ENCODE measurements at regions not wholly inside any gene's neighbourhood (a gene's known extent, or its start where the extent isn't known, plus 50 kb on each side); places are given as distances from the start of the nearest gene placed in this dataset.
"Not testable (repeated sequence)": the region's sequence is repeated elsewhere in the genome, so short reads cannot be mapped to it uniquely, and the experiment has no call there.

- DNase-seq (ENCODE audit: low read depth, low spot score); BruUV-seq (replicated peaks); H3K4me1 ChIP-seq (ENCODE audit: control insufficient read depth, extremely low read depth, insufficient read depth, low read length); H3K27me3 ChIP-seq (ENCODE audit: control insufficient read depth in 2 of 2, insufficient read depth in 2 of 2, low read length in 2 of 2); H3K9me1 ChIP-seq (replicated peaks; ENCODE audit: control insufficient read depth, extremely low read depth, insufficient read depth, low read length); CTCF ChIA-PET; dilution Hi-C loops (cut with MboI; ENCODE audit: extremely low pct_ligation_motif_present, low sequenced_read_pairs); H3K9ac ChIP-seq (replicated peaks; ENCODE audit: extremely low read depth, insufficient read depth, low read length); POLR2A ChIA-PET; H4K20me1 ChIP-seq (replicated peaks; ENCODE audit: control insufficient read depth, extremely low read depth, insufficient read depth, low read length); H3K27ac ChIP-seq (ENCODE audit: insufficient read depth, low read depth, low read length); intact Hi-C loops (cut with micrococcal nuclease); H3K36me3 ChIP-seq (ENCODE audit: control insufficient read depth in 2 of 2, extremely low read depth in 1 of 2, insufficient read depth in 2 of 2, low read length in 2 of 2); H3K79me2 ChIP-seq (ENCODE audit: control insufficient read depth, insufficient read depth, low read length); H3K4me2 ChIP-seq (ENCODE audit: insufficient read depth, low read length); H3K9me3 ChIP-seq (replicated peaks; ENCODE audit: control insufficient read depth, insufficient read depth, low read length); FAIRE-seq; H3K4me3 ChIP-seq (replicated peaks in 1 of 3; ENCODE audit: insufficient read depth in 1 of 3, low read depth in 1 of 3, low read length in 3 of 3); H2AFZ ChIP-seq (ENCODE audit: low read depth, low read length): not testable (repeated sequence)
Measured at GRCh38 chr20:30316532-30317299, 940.7 kb upstream of the DEFB115 start.

DNA sequence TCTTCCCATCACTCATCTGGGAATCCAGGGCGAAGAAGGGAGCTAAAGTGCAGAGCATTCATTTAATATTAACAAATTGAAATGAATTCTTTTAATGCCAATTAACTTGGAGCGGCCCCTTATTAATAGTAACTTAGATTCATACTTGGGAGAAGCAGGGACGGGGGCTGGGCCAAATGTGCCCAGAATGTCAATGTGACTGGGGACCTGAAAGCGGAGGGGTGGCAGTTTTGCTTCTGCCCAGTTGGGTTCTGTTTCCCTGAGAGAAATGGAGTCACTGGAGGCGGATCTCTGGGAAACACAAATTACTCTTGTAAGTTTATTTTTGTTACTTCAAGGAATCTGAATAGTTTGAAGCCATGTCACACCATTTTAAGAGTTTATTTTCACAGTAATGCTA is 923.7 kb upstream of the DEFB115 start:
- CTCF ChIA-PET; H3K9me1 ChIP-seq (replicated peaks; ENCODE audit: control insufficient read depth, extremely low read depth, insufficient read depth, low read length); H3K36me3 ChIP-seq (ENCODE audit: control insufficient read depth in 2 of 2, extremely low read depth in 1 of 2, insufficient read depth in 2 of 2, low read length in 2 of 2); H3K4me1 ChIP-seq (ENCODE audit: control insufficient read depth, extremely low read depth, insufficient read depth, low read length); DNase-seq (ENCODE audit: low read depth, low spot score); BruUV-seq (replicated peaks); H3K27ac ChIP-seq (ENCODE audit: insufficient read depth, low read depth, low read length); POLR2A ChIA-PET; H3K9me3 ChIP-seq (replicated peaks; ENCODE audit: control insufficient read depth, insufficient read depth, low read length); H3K4me3 ChIP-seq (replicated peaks in 1 of 3; ENCODE audit: insufficient read depth in 1 of 3, low read depth in 1 of 3, low read length in 3 of 3); H3K79me2 ChIP-seq (ENCODE audit: control insufficient read depth, insufficient read depth, low read length); H3K9ac ChIP-seq (replicated peaks; ENCODE audit: extremely low read depth, insufficient read depth, low read length); H3K27me3 ChIP-seq (ENCODE audit: control insufficient read depth in 2 of 2, insufficient read depth in 2 of 2, low read length in 2 of 2); intact Hi-C loops (cut with micrococcal nuclease); H2AFZ ChIP-seq (ENCODE audit: low read depth, low read length); H4K20me1 ChIP-seq (replicated peaks; ENCODE audit: control insufficient read depth, extremely low read depth, insufficient read depth, low read length); dilution Hi-C loops (cut with MboI; ENCODE audit: extremely low pct_ligation_motif_present, low sequenced_read_pairs); H3K4me2 ChIP-seq (ENCODE audit: insufficient read depth, low read length); FAIRE-seq: not testable (repeated sequence)

GRCh38 chr20:30337556-30337955 is 919.9 kb upstream of the DEFB115 start:
- BruUV-seq (replicated peaks); intact Hi-C loops (cut with micrococcal nuclease); H3K27me3 ChIP-seq (ENCODE audit: control insufficient read depth in 2 of 2, insufficient read depth in 2 of 2, low read length in 2 of 2): not testable (repeated sequence)

DNA sequence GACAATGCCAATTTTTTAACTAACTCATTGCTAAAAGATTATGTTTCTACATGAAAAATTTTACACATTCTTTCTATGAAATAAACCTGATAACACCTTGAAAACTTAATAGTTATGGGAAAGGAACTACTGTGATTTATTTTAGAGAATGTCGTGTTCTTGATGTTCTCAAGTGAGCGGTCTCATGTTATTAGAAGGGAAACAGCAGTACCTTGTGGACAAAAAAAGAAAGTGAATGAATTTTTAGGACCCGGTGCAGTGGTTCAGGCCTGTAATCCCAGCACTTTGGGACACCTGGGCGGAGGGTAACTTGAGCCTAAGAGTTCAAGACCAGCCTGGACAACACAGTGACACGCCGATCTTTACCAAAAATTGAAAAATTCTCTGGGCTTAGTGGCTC is 908.5 kb upstream of the DEFB115 start:
- H3K36me3 ChIP-seq (ENCODE audit: control insufficient read depth in 2 of 2, extremely low read depth in 1 of 2, insufficient read depth in 2 of 2, low read length in 2 of 2); H3K79me2 ChIP-seq (ENCODE audit: control insufficient read depth, insufficient read depth, low read length); FAIRE-seq; H3K27ac ChIP-seq (ENCODE audit: insufficient read depth, low read depth, low read length); intact Hi-C loops (cut with micrococcal nuclease); H3K9ac ChIP-seq (replicated peaks; ENCODE audit: extremely low read depth, insufficient read depth, low read length); POLR2A ChIA-PET; BruUV-seq (replicated peaks); dilution Hi-C loops (cut with MboI; ENCODE audit: extremely low pct_ligation_motif_present, low sequenced_read_pairs); H3K9me3 ChIP-seq (replicated peaks; ENCODE audit: control insufficient read depth, insufficient read depth, low read length); H3K9me1 ChIP-seq (replicated peaks; ENCODE audit: control insufficient read depth, extremely low read depth, insufficient read depth, low read length); H4K20me1 ChIP-seq (replicated peaks; ENCODE audit: control insufficient read depth, extremely low read depth, insufficient read depth, low read length); H3K4me1 ChIP-seq (ENCODE audit: control insufficient read depth, extremely low read depth, insufficient read depth, low read length); DNase-seq (ENCODE audit: low read depth, low spot score); H3K4me2 ChIP-seq (ENCODE audit: insufficient read depth, low read length); H3K4me3 ChIP-seq (replicated peaks in 1 of 3; ENCODE audit: insufficient read depth in 1 of 3, low read depth in 1 of 3, low read length in 3 of 3); H3K27me3 ChIP-seq (ENCODE audit: control insufficient read depth in 2 of 2, insufficient read depth in 2 of 2, low read length in 2 of 2); CTCF ChIA-PET; H2AFZ ChIP-seq (ENCODE audit: low read depth, low read length): not testable (repeated sequence)

More at GRCh38 chr20:30337556-30337955, 919.9 kb upstream of the DEFB115 start:
- POLR2A ChIA-PET; H3K9me1 ChIP-seq (replicated peaks; ENCODE audit: control insufficient read depth, extremely low read depth, insufficient read depth, low read length); H3K4me2 ChIP-seq (ENCODE audit: insufficient read depth, low read length); dilution Hi-C loops (cut with MboI; ENCODE audit: extremely low pct_ligation_motif_present, low sequenced_read_pairs); H3K4me1 ChIP-seq (ENCODE audit: control insufficient read depth, extremely low read depth, insufficient read depth, low read length); H3K79me2 ChIP-seq (ENCODE audit: control insufficient read depth, insufficient read depth, low read length); H4K20me1 ChIP-seq (replicated peaks; ENCODE audit: control insufficient read depth, extremely low read depth, insufficient read depth, low read length); H3K36me3 ChIP-seq (ENCODE audit: control insufficient read depth in 2 of 2, extremely low read depth in 1 of 2, insufficient read depth in 2 of 2, low read length in 2 of 2); H3K9me3 ChIP-seq (replicated peaks; ENCODE audit: control insufficient read depth, insufficient read depth, low read length); H3K4me3 ChIP-seq (replicated peaks in 1 of 3; ENCODE audit: insufficient read depth in 1 of 3, low read depth in 1 of 3, low read length in 3 of 3); H2AFZ ChIP-seq (ENCODE audit: low read depth, low read length); DNase-seq (ENCODE audit: low read depth, low spot score); H3K9ac ChIP-seq (replicated peaks; ENCODE audit: extremely low read depth, insufficient read depth, low read length); CTCF ChIA-PET; H3K27ac ChIP-seq (ENCODE audit: insufficient read depth, low read depth, low read length); FAIRE-seq: not testable (repeated sequence)
